CD4-positive, alpha-beta memory T cell (primary cell): ENCODE measurements at regions not wholly inside any gene's neighbourhood (a gene's known extent, or its start where the extent isn't known, plus 50 kb on each side); places are given as distances from the start of the nearest gene placed in this dataset.

Experiments
- CTCF ChIA-PET: fragments of 350-600 bp; sonication (Branson Sonifier 250); formaldehyde crosslinking; loops from one replicate; lab custom pipeline; 2021; ENCODE audit warnings: inconsistent platforms; ENCODE audit not compliant: partially characterized antibody; lab: Charles Lee
- POLR2A ChIA-PET: fragments of 350-600 bp; sonication (Branson Sonifier 250); formaldehyde crosslinking; loops from one replicate; lab custom pipeline; 2021; ENCODE audit not compliant: partially characterized antibody; lab: Charles Lee
- DNase-seq, 5 donors: peaks; one replicate each; pipeline versions ENCODE4 v3.0.0 to v3.0.0-alpha.2; 2020 to 2022; ENCODE audit warnings: mixed read lengths in 1 of 5
- H3K27ac ChIP-seq: one replicate; pipeline ENCODE4 v1.7.0; 2013; ENCODE audit warnings: low read depth, low read length
- H3K27me3 ChIP-seq: 2 replicates; pipeline ENCODE4 v1.7.0; 2013; ENCODE audit warnings: mild to moderate bottlenecking, low read length, moderate library complexity; ENCODE audit not compliant: insufficient read depth
- H3K36me3 ChIP-seq: 2 replicates; pipeline ENCODE4 v1.7.0; 2013; ENCODE audit warnings: mild to moderate bottlenecking, low read length, moderate library complexity; ENCODE audit not compliant: insufficient read depth
- H3K4me1 ChIP-seq: 2 replicates; pipeline ENCODE4 v1.7.0; 2013; ENCODE audit warnings: mild to moderate bottlenecking, low read length, moderate library complexity; ENCODE audit not compliant: insufficient read depth
- H3K4me3 ChIP-seq, 2 donors: one replicate each; pipeline ENCODE4 v1.7.0; 2013; ENCODE audit warnings: low read length in 2 of 2, mild to moderate bottlenecking in 1 of 2
- H3K9me3 ChIP-seq, 2 donors: one replicate each; pipeline ENCODE4 v1.7.0; 2013; ENCODE audit warnings: low read length in 2 of 2, control low read depth in 1 of 2; ENCODE audit not compliant: control insufficient read depth in 1 of 2
- H3K27ac Mint-ChIP-seq, 7 donors: one replicate each; pipeline ENCODE4 v1.8.0; 2020 to 2021; ENCODE audit warnings: mixed read lengths in 7 of 7, mild to moderate bottlenecking in 6 of 7, inconsistent platforms in 3 of 7, moderate library complexity in 3 of 7
- H3K27me3 Mint-ChIP-seq, 2 donors: one replicate each; pipeline ENCODE4 v1.8.0; 2020 to 2021; ENCODE audit warnings: mixed read lengths in 2 of 2
- H3K36me3 Mint-ChIP-seq, 2 donors: one replicate each; pipeline ENCODE4 v1.8.0; 2020 to 2021; ENCODE audit warnings: mixed read lengths in 2 of 2, inconsistent platforms in 1 of 2, mild to moderate bottlenecking in 1 of 2
- H3K4me1 Mint-ChIP-seq, 4 donors: one replicate each; pipeline ENCODE4 v1.8.0; 2020 to 2021; ENCODE audit warnings: mixed read lengths in 4 of 4, mild to moderate bottlenecking in 1 of 4
- H3K4me3 Mint-ChIP-seq, 8 donors: one replicate each; pipeline ENCODE4 v1.8.0; 2020 to 2021; ENCODE audit warnings: mixed read lengths in 8 of 8, mild to moderate bottlenecking in 7 of 8, moderate library complexity in 6 of 8, inconsistent platforms in 3 of 8
- H3K9me3 Mint-ChIP-seq, 8 donors: one replicate each; pipeline ENCODE4 v1.8.0; 2020 to 2021; ENCODE audit warnings: mixed read lengths in 8 of 8, mild to moderate bottlenecking in 5 of 8, inconsistent platforms in 3 of 8, moderate library complexity in 1 of 8
- intact Hi-C: fragments of 100-400 bp; cut with micrococcal nuclease; formaldehyde crosslinking; loops from one replicate; pipeline ENCODE4 v1.15.1; 2023

DNA sequence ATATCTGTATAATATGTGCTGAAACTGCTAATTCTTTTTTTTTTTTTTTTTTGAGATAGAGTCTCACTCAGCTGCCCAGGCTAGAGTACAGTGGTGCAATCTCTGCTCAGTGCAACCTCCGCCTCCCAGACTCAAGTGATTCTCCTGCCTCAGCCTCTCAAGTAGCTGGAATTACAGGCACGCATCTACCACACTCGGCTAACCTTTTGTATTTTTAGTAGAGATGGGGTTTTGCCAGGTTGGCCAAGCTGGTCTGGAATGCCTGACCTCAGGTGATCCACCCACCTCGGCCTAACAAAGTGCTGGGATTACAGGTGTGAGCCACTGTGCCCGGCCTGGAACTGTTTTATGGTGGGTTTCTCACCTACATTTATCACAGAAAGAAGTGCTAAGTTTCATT is 307.8 kb upstream of the STT3B start:
- DNase-seq = no peak
- Mint-ChIP-seq H3K36me3 (peaks cover 0 to 8% of the 10 kb centered on the region in 2 donors), H3K4me3 (peak overlapping the region in 2 of 8 donors; percentile 17 to 71), H3K27me3 (no peaks in the 10 kb centered on the region), H3K4me1 (peaks cover 66 to 95% (median 85%) of the 10 kb centered on the region in 4 donors), H3K9me3 (peaks cover 0 to 6% (median 3%) of the 10 kb centered on the region in 8 donors), H3K27ac (peak overlapping the region in 6 of 7 donors; percentile 57 to 96 (median 93))
- no peaks in the 10 kb centered on the region for H3K27me3 ChIP-seq
- POLR2A ChIA-PET = interaction anchor here (3.2 to 10.5 kb wide), 3 partner anchors 11 to 307 kb away, joined by 41 to 181 read pairs (median 105); partner anchors contain the start of gene STT3B
- no peak overlapping the region for H3K27ac ChIP-seq
- no peaks in the 10 kb centered on the region for H3K36me3 ChIP-seq
- H3K4me3 ChIP-seq = no peak overlapping the region
- CTCF ChIA-PET = interaction anchor here (0.7 to 4.8 kb wide), 6 partner anchors 8 to 327 kb away, joined by 3 to 22 read pairs (median 10); partner anchors contain the start of gene STT3B
- H3K9me3 ChIP-seq = no peaks in the 10 kb centered on the region
- peaks cover 99% of the 10 kb centered on the region for H3K4me1 ChIP-seq
- intact Hi-C loops = no loop called here

GRCh38 chr3:31225923-31226322 is 306.8 kb upstream of the STT3B start:
- Mint-ChIP-seq H3K27ac (peak overlapping the region; percentile 81 to 96 (median 93)), H3K36me3 (peaks cover 0 to under 1% of the 10 kb centered on the region in 2 donors), H3K4me3 (peak overlapping the region; percentile 57 to 74 (median 71)), H3K4me1 (peaks cover 66 to 94% (median 84%) of the 10 kb centered on the region in 4 donors), H3K9me3 (peaks cover 0 to 2% (median 0%) of the 10 kb centered on the region in 8 donors), H3K27me3 (no peaks in the 10 kb centered on the region)
- no peaks in the 10 kb centered on the region for H3K9me3 ChIP-seq
- intact Hi-C loops = loop anchor here (1.0 to 2.0 kb wide), 4 partner anchors 8 to 306 kb away; partner anchors contain the start of gene STT3B
- H3K36me3 ChIP-seq = no peaks in the 10 kb centered on the region
- no peaks in the 10 kb centered on the region for H3K27me3 ChIP-seq
- peak overlapping the region in 1 of 2 donors; percentile 25 for H3K4me3 ChIP-seq
- no peak for DNase-seq
- POLR2A ChIA-PET = interaction anchor here (0.9 to 10.5 kb wide), 10 partner anchors 12 to 614 kb away, joined by 3 to 181 read pairs (median 6); partner anchors contain the start of gene STT3B
- peak overlapping the region; percentile 45 for H3K27ac ChIP-seq
- CTCF ChIA-PET = interaction anchor here (2.0 to 4.8 kb wide), 4 partner anchors 7 to 306 kb away, joined by 6 to 22 read pairs (median 18); partner anchors contain the start of gene STT3B
- peaks cover 99% of the 10 kb centered on the region for H3K4me1 ChIP-seq

- no peaks in the 10 kb centered on the region for H3K27me3 Mint-ChIP-seq
- H3K9me3 Mint-ChIP-seq = peaks cover 0 to 2% (median 0%) of the 10 kb centered on the region in 8 donors
- peaks cover 67 to 95% (median 85%) of the 10 kb centered on the region in 4 donors for H3K4me1 Mint-ChIP-seq
- H3K27ac Mint-ChIP-seq = peak overlapping the region; percentile 81 to 96 (median 93)
- ChIA-PET CTCF (interaction anchor here (1.1 to 4.8 kb wide), 5 partner anchors 7 to 306 kb away, joined by 6 to 22 read pairs (median 14); partner anchors contain the start of gene STT3B), POLR2A (interaction anchor here (0.9 to 10.5 kb wide), 19 partner anchors 7 to 619 kb away, joined by 3 to 181 read pairs (median 4); partner anchors contain the start of gene STT3B)
- Histone ChIP-seq H3K36me3 (no peaks in the 10 kb centered on the region), H3K27ac (peak overlapping the region; percentile 45), H3K27me3 (no peaks in the 10 kb centered on the region), H3K4me1 (peaks cover 99% of the 10 kb centered on the region), H3K4me3 (peak overlapping the region in 1 of 2 donors; percentile 25), H3K9me3 (no peaks in the 10 kb centered on the region)
- H3K36me3 Mint-ChIP-seq = no peaks in the 10 kb centered on the region
- peak overlapping the region; percentile 57 to 74 (median 71) for H3K4me3 Mint-ChIP-seq
- intact Hi-C loops = loop anchor here (1.0 to 2.0 kb wide), 4 partner anchors 8 to 306 kb away; partner anchors contain the start of gene STT3B
- DNase-seq = peak; percentile 47 to 73 (median 61)
Measured at GRCh38 chr3:31226346-31226745, 306.4 kb upstream of the STT3B start.

- peak; percentile 49 to 82 (median 73) for DNase-seq
- Histone ChIP-seq H3K9me3 (no peaks in the 10 kb centered on the region), H3K27me3 (no peaks in the 10 kb centered on the region), H3K27ac (peak overlapping the region; percentile 45), H3K36me3 (no peaks in the 10 kb centered on the region), H3K4me1 (peaks cover 99% of the 10 kb centered on the region), H3K4me3 (no peak overlapping the region)
- H3K4me1 Mint-ChIP-seq = peaks cover 71 to 96% (median 86%) of the 10 kb centered on the region in 4 donors
- ChIA-PET POLR2A (interaction anchor here (0.6 to 10.5 kb wide), 21 partner anchors 8 to 620 kb away, joined by 3 to 181 read pairs (median 4); partner anchors contain the start of gene STT3B), CTCF (interaction anchor here (1.0 to 4.8 kb wide), 5 partner anchors 9 to 305 kb away, joined by 4 to 22 read pairs (median 6); partner anchors contain the start of gene STT3B)
- intact Hi-C loops = loop anchor here (2.0 kb wide), 1 partner anchor 236 kb away; no protein-coding TSS in a partner anchor
- H3K27ac Mint-ChIP-seq = peak overlapping the region; percentile 81 to 96 (median 93)
- H3K27me3 Mint-ChIP-seq = no peaks in the 10 kb centered on the region
- no peaks in the 10 kb centered on the region for H3K9me3 Mint-ChIP-seq
- no peaks in the 10 kb centered on the region for H3K36me3 Mint-ChIP-seq
- H3K4me3 Mint-ChIP-seq = peak overlapping the region; percentile 38 to 74 (median 64)
Measured at GRCh38 chr3:31227131-31227562, 305.6 kb upstream of the STT3B start.

DNA sequence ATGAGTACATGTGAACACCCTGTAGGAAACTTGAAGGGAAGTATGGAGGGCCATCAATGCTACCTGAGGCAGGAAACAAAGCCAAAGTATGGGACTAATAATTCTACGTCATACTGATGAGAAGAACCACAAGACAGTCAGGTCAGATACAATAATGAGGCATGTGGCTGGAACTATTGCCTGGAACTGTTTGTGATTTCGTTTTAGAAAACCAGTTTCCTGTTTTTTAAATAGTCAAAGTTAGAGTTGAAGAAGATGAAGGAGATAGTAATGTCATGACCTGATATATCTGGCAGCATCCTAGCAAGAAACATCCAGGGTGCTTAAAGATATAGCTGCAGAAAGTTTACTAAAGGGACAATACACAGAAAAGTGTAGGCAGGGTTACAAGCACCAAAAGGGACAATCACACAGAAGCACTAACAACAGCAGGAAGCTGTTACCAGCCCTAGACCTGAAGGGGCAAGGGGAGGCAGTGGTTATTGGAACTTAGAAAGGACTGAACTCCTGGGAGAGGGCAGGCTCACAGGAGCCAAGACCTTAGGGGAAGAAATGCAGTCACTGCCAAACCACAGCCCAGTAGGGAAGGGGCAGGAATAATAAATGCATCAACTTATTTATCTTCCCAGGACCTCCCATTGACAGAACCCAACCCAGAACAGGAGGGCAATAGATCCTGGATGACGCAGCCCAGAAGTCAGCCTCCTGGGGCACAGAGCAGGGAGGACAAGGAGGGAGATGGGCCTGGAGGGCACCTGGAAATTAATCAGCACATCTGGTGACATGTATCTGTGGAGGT is 302.1 kb upstream of the STT3B start:
- H3K4me3 ChIP-seq = no peak overlapping the region
- peak overlapping the region; percentile 72 to 96 (median 89) for H3K27ac Mint-ChIP-seq
- H3K27me3 Mint-ChIP-seq = no peaks in the 10 kb centered on the region
- DNase-seq = peak in 4 of 5 donors; percentile 34 to 55 (median 52)
- intact Hi-C loops = no loop called here
- peaks cover 98% of the 10 kb centered on the region for H3K4me1 ChIP-seq
- H3K4me3 Mint-ChIP-seq = peak overlapping the region; percentile 5 to 77 (median 66)
- ChIA-PET POLR2A (interaction anchor here (1.0 to 10.5 kb wide), 4 partner anchors 18 to 302 kb away, joined by 3 to 181 read pairs (median 14); partner anchors contain the start of gene STT3B), CTCF (interaction anchor here (1.4 to 3.4 kb wide), 2 partner anchors 16 to 302 kb away, joined by 3 to 12 read pairs; partner anchors contain the start of gene STT3B)
- no peaks in the 10 kb centered on the region for H3K36me3 Mint-ChIP-seq
- no peaks in the 10 kb centered on the region for H3K9me3 Mint-ChIP-seq
- H3K27ac ChIP-seq = peak overlapping the region; percentile 26
- H3K9me3 ChIP-seq = no peaks in the 10 kb centered on the region
- H3K4me1 Mint-ChIP-seq = peaks cover 78 to 99% (median 89%) of the 10 kb centered on the region in 4 donors
- no peaks in the 10 kb centered on the region for H3K27me3 ChIP-seq
- H3K36me3 ChIP-seq = no peaks in the 10 kb centered on the region

DNA sequence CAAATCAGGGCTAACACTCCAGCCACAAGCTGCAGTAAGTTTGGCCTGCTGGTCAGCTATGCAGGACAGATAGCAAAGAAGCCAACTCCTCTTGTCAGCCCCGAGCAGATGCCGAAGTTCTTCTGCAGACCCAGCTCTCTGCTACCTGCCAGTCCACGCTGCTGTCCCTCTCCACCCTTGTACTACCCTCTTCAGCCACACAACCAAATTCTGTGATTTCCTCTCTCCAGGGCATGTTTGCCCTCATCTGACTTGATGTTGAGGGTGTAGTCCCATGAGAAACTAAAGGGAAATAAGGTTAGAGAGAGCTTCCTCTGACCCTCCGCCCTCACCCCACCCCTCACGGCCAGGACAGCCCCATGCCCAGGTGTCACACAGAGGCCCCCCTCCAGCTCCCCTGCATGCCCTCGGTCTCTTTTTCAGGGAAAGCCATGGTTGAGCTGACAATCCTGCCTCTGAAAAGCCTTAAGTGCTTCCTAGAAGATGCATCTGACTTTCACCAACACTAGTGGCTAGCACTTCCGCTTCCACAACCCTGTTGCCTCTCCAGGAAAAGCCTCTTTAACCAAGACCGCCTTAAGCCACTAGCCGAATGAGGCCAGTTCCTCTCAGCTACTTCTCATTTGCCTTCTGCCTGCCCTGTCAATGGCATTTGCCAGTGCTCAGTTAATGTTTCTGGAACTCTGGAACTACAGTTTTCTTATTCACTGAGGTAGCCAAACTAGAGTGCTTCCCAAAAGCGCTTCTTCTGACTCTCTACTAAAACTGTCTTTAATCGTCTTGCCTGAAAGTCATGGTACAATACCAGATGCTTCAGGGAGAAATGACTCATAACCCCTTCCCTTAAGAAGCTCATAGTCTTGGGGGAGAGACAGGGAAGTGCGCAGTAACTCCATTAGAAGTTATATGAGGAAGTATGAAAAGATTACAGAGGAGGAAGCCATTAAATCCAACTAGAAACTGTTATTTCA is 300.4 kb upstream of the STT3B start:
- no peaks in the 10 kb centered on the region for H3K9me3 ChIP-seq
- peak overlapping the region in 7 of 8 donors; percentile 2 to 77 (median 54) for H3K4me3 Mint-ChIP-seq
- H3K4me1 ChIP-seq = peaks cover 80% of the 10 kb centered on the region
- H3K4me3 ChIP-seq = no peak overlapping the region
- no peaks in the 10 kb centered on the region for H3K27me3 ChIP-seq
- H3K27me3 Mint-ChIP-seq = no peaks in the 10 kb centered on the region
- H3K27ac Mint-ChIP-seq = peak overlapping the region; percentile 72 to 92 (median 83)
- H3K4me1 Mint-ChIP-seq = peaks cover 62 to 85% (median 74%) of the 10 kb centered on the region in 4 donors
- intact Hi-C loops = no loop called here
- ChIA-PET CTCF (interaction anchor here (1.2 to 3.4 kb wide), 6 partner anchors 8 to 301 kb away, joined by 4 to 14 read pairs (median 7); partner anchors contain the start of gene STT3B), POLR2A (interaction anchor here (0.5 to 10.5 kb wide), 8 partner anchors 9 to 300 kb away, joined by 3 to 181 read pairs (median 4); partner anchors contain the start of gene STT3B)
- peaks cover 0 to 3% (median 0%) of the 10 kb centered on the region in 8 donors for H3K9me3 Mint-ChIP-seq
- no peaks in the 10 kb centered on the region for H3K36me3 Mint-ChIP-seq
- no peak for DNase-seq
- no peaks in the 10 kb centered on the region for H3K36me3 ChIP-seq
- no peak overlapping the region for H3K27ac ChIP-seq
